ENCODE measurements at regions not wholly inside any gene's neighbourhood (a gene's known extent, or its start where the extent isn't known, plus 50 kb on each side); places are given as distances from the start of the nearest gene placed in this dataset.

GRCh38 chr10:49463605-49464004, 67.7 kb upstream of the DRGX start (continued):
- TF ChIP-seq CHD7 (IDR thresholded peaks at IDR 0.05; ENCODE audit: insufficient replicate concordance, low read length) (no peak), SP1 (IDR thresholded peaks at IDR 0.05; ENCODE audit: low read depth, low read length) (no peak), YY1 (IDR thresholded peaks at IDR 0.05; ENCODE audit: low read depth, low read length) (no peak), TEAD4 (IDR thresholded peaks at IDR 0.05; ENCODE audit: low read depth, low read length) (no peak), EZH2 (IDR thresholded peaks at IDR 0.05; ENCODE audit: low read depth, low read length, severe bottlenecking) (no peak), RXRA (IDR thresholded peaks at IDR 0.05; ENCODE audit: insufficient read depth, low read depth, low read length) (no peak), HDAC2 (IDR thresholded peaks at IDR 0.05; ENCODE audit: borderline replicate concordance in 1 of 2, low read depth in 2 of 2, low read length in 2 of 2) (no peak), POU5F1 (IDR thresholded peaks at IDR 0.05; ENCODE audit: low read depth, low read length) (no peak), CREB1 (IDR thresholded peaks at IDR 0.05) (no peak), TAF1 (IDR thresholded peaks at IDR 0.05; ENCODE audit: low read depth, low read length) (no peak), POLR2A (IDR thresholded peaks at IDR 0.05; ENCODE audit: control extremely low read depth in 1 of 2, low read depth in 2 of 2, low read length in 2 of 2) (no peak), NRF1 (IDR thresholded peaks at IDR 0.05; ENCODE audit: low read depth, low read length) (no peak), GTF2F1 (IDR thresholded peaks at IDR 0.05; ENCODE audit: borderline replicate concordance, low read depth, low read length) (no peak)
